GM21717 (cell line): ENCODE measurements at regions not wholly inside any gene's neighbourhood (a gene's known extent, or its start where the extent isn't known, plus 50 kb on each side); places are given as distances from the start of the nearest gene placed in this dataset.

Experiments used
- ATAC-seq: cut with Tn5 transposase; IDR thresholded peaks from one replicate; pipeline ENCODE4 v1.9.1; 2021; ENCODE audit warnings: mild to moderate bottlenecking, moderate library complexity; ENCODE audit not compliant: unreplicated experiment

- no peak for ATAC-seq
Observed at GRCh38 chr7:46532571-46532970, 611.5 kb upstream of the IGFBP3 start.

GRCh38 chr7:46530081-46530750 is 609.1 kb upstream of the IGFBP3 start:
- no peak for ATAC-seq

GRCh38 chr7:46527360-46527759 is 606.3 kb upstream of the IGFBP3 start:
- no peak for ATAC-seq

- ATAC-seq = no peak
Observed at GRCh38 chr7:46525876-46526275, 604.8 kb upstream of the IGFBP3 start.

GRCh38 chr7:46524350-46524749 is 603.3 kb upstream of the IGFBP3 start:
- ATAC-seq = no peak

GRCh38 chr7:46522354-46522906 is 601.4 kb upstream of the IGFBP3 start:
- no peak for ATAC-seq

- no peak for ATAC-seq
Observed at GRCh38 chr7:46518713-46519112, 597.6 kb upstream of the IGFBP3 start.

- no peak for ATAC-seq
Observed at GRCh38 chr7:46515844-46516590, 594.9 kb upstream of the IGFBP3 start.

GRCh38 chr7:46513447-46513848 is 592.4 kb upstream of the IGFBP3 start:
- ATAC-seq = no peak

- ATAC-seq = no peak
Observed at GRCh38 chr7:46512891-46513413, 591.9 kb upstream of the IGFBP3 start.

- ATAC-seq = no peak
Observed at GRCh38 chr7:46511442-46512215, 590.6 kb upstream of the IGFBP3 start.

- ATAC-seq = no peak
Observed at GRCh38 chr7:46508583-46508982, 587.5 kb upstream of the IGFBP3 start.

- no peak for ATAC-seq
Observed at GRCh38 chr7:46507560-46507959, 586.5 kb upstream of the IGFBP3 start.

GRCh38 chr7:46494441-46494840 is 573.4 kb upstream of the IGFBP3 start:
- ATAC-seq = no peak

GRCh38 chr7:46494028-46494427 is 573.0 kb upstream of the IGFBP3 start:
- ATAC-seq = no peak

GRCh38 chr7:46493196-46493595 is 572.1 kb upstream of the IGFBP3 start:
- no peak for ATAC-seq

GRCh38 chr7:46492466-46492865 is 571.4 kb upstream of the IGFBP3 start:
- no peak for ATAC-seq

- ATAC-seq = no peak
Observed at GRCh38 chr7:46490406-46490805, 569.3 kb upstream of the IGFBP3 start.

GRCh38 chr7:46489106-46489505 is 568.0 kb upstream of the IGFBP3 start:
- no peak for ATAC-seq

GRCh38 chr7:46488607-46489006 is 567.5 kb upstream of the IGFBP3 start:
- ATAC-seq = no peak
